DMS 273 (cell line): ENCODE measurements at regions not wholly inside any gene's neighbourhood (a gene's known extent, or its start where the extent isn't known, plus 50 kb on each side); places are given as distances from the start of the nearest gene placed in this dataset.
"Not testable (repeated sequence)": the region's sequence is repeated elsewhere in the genome, so short reads cannot be mapped to it uniquely, and the experiment has no call there.

Experiments used
- DNase-seq: peaks from one replicate; lab custom pipeline; 2025; ENCODE audit not compliant: unreplicated experiment; lab: John Stamatoyannopoulos, UW

DNA sequence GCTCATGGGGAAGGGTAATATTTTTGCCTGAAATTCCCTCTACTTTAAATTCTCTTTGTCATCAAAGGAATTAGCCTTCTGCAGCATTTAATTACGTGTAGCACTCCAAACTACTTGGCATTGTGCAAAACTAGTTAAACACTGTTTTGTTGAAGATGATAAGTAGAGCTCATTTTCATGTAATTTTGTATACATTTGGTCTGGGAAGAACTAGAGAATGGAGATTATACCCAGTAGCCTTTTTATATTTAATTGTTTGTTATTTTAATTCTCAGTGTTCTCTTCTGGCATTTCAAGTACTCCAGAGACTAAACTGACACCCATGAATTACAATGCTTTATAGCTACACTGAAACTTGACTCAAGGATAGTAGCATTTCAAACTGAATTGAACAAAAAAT is 211.5 kb upstream of the SMIM31 start:
- no peak for DNase-seq

DNA sequence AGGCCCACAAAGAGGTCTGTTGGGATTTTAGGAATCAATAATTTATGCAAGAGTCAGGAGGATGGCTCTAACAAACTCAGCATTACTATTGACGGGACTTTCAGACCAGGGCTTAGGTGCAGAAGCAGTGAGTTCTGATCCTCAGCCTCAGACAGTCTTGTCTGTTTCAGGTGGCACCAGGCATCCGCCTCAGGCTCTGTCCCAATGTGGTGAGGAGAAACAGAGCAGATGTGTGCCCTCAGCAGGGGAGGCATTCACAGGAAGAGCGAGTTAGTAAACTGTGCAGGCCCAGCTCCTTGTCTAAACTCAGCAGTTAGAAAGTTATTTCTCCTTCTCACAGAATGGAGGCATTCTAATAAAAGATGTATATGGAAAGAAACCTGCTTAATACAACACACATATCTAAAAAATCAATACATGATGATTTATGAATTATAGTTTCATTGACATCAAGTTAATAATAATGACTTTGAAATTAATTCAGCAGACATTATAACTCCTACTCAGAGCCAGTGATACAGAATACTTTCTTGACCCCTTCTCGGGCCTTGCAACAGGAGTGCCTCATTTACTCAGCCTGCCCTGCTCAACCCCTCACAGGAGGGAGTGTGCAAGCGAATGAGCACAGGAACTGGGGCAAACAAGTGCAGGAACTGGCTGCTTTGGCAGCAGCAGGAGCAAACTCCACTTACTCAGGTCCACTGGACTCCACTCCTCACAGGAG is 202.8 kb upstream of the SMIM31 start:
- peak; percentile 2 for DNase-seq

GRCh38 chr4:164551713-164552040 is 202.3 kb upstream of the SMIM31 start:
- no peak for DNase-seq

- no peak for DNase-seq
These were observed 182.1 kb upstream of the SMIM31 start for GRCh38 chr4:164571593-164572390.

DNA sequence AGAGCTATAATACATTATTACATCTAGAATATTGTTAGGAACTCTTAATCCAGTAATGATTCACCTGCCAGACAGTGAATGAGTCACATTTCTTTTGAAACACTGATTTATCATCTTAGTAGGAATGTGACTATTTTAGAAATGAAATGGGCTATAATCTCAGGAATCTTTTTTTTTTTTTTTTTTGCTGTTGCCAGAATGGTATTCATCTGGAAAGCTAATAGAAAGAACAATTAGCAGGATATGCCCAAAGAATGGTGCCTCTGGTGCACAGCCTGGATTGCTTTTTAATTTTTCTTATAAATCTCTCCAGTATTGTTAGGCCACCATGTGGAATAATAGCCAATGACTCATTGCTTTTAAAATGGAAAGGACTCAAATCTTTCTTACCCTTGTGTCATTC is 181.1 kb upstream of the SMIM31 start:
- DNase-seq, result no peak

- no peak for DNase-seq
These were observed 178.1 kb upstream of the SMIM31 start for GRCh38 chr4:164575861-164576260.

GRCh38 chr4:164579270-164579942 is 174.5 kb upstream of the SMIM31 start:
- no peak for DNase-seq

DNA sequence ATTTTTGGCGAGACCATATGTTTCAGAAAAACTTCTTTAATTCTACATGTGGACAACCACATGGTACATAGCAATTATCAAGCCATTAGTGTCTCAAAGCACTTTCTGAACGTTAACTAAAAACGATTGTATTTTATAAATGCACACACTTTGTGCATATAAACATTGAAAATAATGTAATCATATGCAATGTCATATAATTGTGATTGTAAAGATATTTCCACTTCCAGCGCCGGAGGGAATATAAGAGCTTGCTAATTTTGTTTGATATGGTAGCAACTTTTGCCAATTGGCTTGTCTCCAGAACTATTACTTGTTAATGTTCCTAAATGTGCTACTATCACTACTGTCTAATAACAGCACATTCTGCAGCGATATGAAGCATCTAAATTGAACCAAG is 162.3 kb upstream of the SMIM31 start:
- DNase-seq, result peak; percentile 11

- no peak for DNase-seq
These were observed 158.2 kb upstream of the SMIM31 start for GRCh38 chr4:164595751-164596150.

DNA sequence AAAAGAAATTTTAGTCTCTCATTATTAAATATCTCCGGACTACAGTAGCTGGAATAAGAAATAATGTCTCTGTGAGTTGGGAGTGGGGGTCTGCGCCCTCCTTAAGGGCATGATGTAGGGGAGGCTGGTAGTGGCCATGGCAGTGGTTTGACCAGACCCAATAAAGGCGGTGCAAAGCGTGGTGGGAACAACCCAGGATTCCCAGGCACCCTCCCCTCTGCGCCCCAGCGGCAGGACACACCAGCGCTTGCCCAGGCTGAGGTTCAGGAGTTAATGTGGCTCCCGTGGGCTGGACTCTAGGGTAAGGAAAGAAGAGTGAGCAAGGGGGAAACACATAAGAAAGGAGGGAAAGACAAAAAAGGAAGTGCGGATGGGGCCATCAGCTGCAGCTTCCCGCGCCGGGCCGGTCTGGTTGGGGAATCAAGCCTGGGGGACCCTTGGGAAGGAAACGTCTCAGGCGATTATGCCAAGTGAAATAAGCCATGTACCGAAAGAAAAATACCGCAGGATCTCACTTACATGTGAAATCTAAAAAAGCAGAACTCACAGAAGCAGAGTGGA is 157.5 kb upstream of the SMIM31 start:
- no peak for DNase-seq

DNA sequence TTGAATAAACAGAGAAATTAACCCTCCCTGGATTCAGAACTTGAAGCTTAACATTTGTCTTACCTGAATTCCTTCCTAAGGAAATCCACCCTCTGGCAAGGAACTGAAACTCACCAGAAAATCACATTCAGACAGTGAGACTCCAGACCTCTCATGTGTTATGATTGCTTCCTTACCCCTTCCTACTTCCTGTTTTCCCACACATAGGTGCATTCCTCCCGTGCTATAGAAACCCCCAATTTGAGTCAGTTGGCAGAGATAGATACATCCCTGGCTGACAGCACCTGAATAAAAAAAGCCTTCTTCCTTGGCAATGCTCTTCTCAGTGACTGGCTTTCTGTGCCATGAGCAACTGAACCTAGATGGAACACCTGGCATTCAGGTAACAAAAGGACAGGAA is 157.0 kb upstream of the SMIM31 start:
- no peak for DNase-seq

DNA sequence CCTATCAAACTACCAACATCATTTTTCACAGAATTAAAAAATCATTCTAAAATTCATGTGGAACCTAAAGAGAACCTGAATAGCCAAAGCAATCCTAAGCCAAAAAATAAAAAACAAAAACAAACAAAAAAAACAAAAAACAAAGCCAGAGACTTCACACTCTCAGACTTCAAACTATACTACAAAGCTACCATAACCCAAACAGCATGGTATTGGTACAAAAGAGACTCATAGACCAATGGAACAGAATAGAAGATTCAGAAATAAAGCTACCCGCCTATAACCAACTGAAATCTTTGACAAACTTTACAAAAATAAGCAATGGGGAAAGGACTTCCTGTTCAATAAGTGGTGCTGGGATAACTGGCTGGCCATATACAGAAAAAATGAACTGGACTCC is 152.3 kb upstream of the SMIM31 start:
- no peak for DNase-seq

DNA sequence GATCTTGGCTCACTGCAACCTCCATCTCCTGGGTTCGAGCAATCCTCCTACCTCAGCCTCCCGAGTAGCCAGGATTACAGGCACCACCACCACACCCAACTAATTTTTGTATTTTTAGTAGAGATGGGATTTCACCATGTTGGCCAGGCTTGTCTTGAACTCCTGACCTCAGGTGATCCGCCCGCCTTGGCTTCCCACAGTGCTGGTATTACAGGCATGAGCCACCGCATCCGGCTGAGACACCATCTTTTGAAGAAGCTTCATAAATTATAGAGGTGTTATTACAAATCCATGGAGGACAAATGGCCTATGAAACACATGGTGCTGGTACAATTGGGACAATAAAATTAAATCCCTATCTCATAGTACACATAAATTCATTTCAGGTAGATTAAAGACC is 148.1 kb upstream of the SMIM31 start:
- not testable (repeated sequence) for DNase-seq

- DNase-seq, result no peak
These were observed 147.5 kb upstream of the SMIM31 start for GRCh38 chr4:164606478-164606877.

- DNase-seq, result no peak
These were observed 140.7 kb upstream of the SMIM31 start for GRCh38 chr4:164613256-164613655.

DNA sequence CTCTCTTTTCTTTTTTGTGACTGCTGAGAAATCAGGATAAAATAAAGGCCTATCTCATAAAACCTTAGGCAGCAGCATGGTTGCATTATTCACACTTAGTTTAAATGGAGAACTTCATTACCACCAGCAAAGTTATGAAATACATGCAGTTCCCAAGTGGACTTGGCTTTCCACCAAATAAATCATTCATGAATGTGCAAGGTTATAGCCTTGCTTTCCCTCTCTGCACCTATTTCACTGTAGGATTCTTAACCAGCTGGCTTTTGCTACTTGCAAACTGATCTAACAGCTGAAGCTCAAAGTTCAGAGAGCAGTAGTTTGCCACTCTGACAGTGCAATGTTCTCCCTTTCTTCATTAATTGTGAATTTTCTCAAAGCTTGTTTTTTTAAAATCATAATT is 140.1 kb upstream of the SMIM31 start:
- no peak for DNase-seq

GRCh38 chr4:164614329-164614728 is 139.6 kb upstream of the SMIM31 start:
- DNase-seq, result no peak

DNA sequence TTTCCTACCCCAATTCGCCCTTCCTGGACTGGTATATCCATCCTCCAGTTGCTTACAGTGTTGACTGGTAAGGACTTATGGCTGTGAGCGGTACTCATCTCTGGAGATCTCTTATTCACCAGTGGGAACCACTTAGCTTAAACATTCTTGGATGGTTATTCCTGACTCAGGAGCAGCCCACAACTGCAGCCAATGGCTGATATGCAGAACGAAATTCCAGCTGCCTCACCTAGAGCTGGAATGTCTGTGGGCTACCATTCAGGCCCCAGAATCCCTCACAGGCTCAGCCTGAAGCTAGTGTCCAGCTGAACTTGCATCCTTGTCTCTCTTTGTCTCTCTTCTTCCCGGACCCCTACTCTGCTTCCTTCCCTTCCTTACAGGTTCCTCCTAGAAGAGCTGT is 138.9 kb upstream of the SMIM31 start:
- no peak for DNase-seq

GRCh38 chr4:164615964-164616363 is 138.0 kb upstream of the SMIM31 start:
- no peak for DNase-seq

- no peak for DNase-seq
These were observed 137.0 kb upstream of the SMIM31 start for GRCh38 chr4:164616961-164617360.

- DNase-seq, result no peak
These were observed 136.5 kb upstream of the SMIM31 start for GRCh38 chr4:164617426-164617825.

DNA sequence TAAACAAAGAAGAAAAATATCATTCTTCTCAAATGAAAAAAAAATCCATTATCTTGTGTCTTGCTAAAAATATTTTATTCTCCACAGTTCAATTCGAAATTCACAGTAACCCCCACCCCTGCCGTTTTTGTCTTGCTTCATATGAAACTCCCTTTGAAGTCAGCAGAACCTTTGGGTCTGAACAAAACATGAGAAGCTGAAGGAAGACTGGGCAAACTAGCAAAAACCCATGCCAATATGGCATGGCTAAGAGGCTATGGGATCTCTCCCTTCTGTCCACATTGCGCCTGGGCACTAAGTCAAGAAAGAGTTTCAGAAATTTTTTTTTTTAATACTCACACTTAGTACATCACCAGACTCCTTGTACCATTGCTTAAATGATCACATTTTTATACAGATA is 136.0 kb upstream of the SMIM31 start:
- DNase-seq, result no peak
